GM12874 (cell line): ENCODE measurements at regions not wholly inside any gene's neighbourhood (a gene's known extent, or its start where the extent isn't known, plus 50 kb on each side); places are given as distances from the start of the nearest gene placed in this dataset.

ENCODE experiments used
- TF ChIP-seq, protein P1 (sequence below): IDR thresholded peaks from 2 replicates; pipeline ENCODE4 v1.5.1; 2011; ENCODE audit warnings: low read depth, mild to moderate bottlenecking, control low read depth, low read length, moderate library complexity; ENCODE audit not compliant: insufficient read depth

- TF ChIP-seq, protein P1, sequence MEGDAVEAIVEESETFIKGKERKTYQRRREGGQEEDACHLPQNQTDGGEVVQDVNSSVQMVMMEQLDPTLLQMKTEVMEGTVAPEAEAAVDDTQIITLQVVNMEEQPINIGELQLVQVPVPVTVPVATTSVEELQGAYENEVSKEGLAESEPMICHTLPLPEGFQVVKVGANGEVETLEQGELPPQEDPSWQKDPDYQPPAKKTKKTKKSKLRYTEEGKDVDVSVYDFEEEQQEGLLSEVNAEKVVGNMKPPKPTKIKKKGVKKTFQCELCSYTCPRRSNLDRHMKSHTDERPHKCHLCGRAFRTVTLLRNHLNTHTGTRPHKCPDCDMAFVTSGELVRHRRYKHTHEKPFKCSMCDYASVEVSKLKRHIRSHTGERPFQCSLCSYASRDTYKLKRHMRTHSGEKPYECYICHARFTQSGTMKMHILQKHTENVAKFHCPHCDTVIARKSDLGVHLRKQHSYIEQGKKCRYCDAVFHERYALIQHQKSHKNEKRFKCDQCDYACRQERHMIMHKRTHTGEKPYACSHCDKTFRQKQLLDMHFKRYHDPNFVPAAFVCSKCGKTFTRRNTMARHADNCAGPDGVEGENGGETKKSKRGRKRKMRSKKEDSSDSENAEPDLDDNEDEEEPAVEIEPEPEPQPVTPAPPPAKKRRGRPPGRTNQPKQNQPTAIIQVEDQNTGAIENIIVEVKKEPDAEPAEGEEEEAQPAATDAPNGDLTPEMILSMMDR = no peak
Observed at GRCh38 chr9:38284039-38284575, 108.4 kb upstream of the ALDH1B1 start.

GRCh38 chr9:38282756-38283155, 109.7 kb upstream of the ALDH1B1 start:
- TF ChIP-seq, protein P1 = no peak

GRCh38 chr9:38281917-38282316, 110.6 kb upstream of the ALDH1B1 start:
- TF ChIP-seq, protein P1 = no peak

- TF ChIP-seq, protein P1 = no peak
Observed at GRCh38 chr9:38281196-38281595, 111.3 kb upstream of the ALDH1B1 start.

- TF ChIP-seq, protein P1 = no peak
Observed at GRCh38 chr9:38280251-38280800, 112.2 kb upstream of the ALDH1B1 start.

GRCh38 chr9:38278931-38279679, 113.4 kb upstream of the ALDH1B1 start:
- TF ChIP-seq, protein P1 = no peak

DNA sequence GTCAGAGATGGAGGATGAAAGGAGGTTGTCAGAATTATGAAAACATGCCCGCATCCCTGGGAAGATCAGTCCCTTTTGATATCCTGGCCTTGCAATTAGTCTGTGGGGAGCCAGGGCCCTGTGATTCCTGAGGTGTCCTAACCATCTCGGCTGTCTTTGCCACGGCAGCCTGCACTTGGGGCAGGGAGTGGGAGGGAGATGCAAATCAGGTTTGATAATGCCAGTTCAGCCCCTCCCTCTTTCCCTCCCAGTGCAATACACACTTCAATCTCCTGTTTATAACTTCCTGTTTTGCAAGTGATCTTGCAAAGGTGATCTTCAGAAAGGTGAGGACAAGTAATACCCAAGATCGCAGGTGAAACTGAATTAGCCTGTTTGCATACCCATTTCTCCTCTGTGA, 114.0 kb upstream of the ALDH1B1 start:
- TF ChIP-seq, protein P1 = no peak
